ENCODE measurements at regions not wholly inside any gene's neighbourhood (a gene's known extent, or its start where the extent isn't known, plus 50 kb on each side); places are given as distances from the start of the nearest gene placed in this dataset.

GRCh38 chr5:158600679-158601078 is 499.0 kb downstream of the EBF1 start:
- Histone ChIP-seq H4K20me1 (ENCODE audit: insufficient read depth, low read length) (no peaks in the 10 kb centered on the region), H2AFZ (ENCODE audit: low read length) (no peak overlapping the region), H3K9me2 (replicated peaks; ENCODE audit: insufficient read depth, low read length) (no peaks in the 10 kb centered on the region), H3K4me2 (ENCODE audit: low read depth, low read length) (no peak overlapping the region), H3K4me3 (ENCODE audit: low read length) (no peak overlapping the region), H3K36me3 (replicated peaks; ENCODE audit: insufficient read depth, low read length) (no peaks in the 10 kb centered on the region), H3K27ac (ENCODE audit: low read length) (no peak overlapping the region), H3F3A (ENCODE audit: insufficient read depth, low read length) (no peaks in the 10 kb centered on the region), H3K4me1 (ENCODE audit: low read length) (no peaks in the 10 kb centered on the region), H3K9me3 (replicated peaks; ENCODE audit: insufficient read depth, low read length) (no peaks in the 10 kb centered on the region), H3K9ac (ENCODE audit: low read length) (no peak overlapping the region), H3K79me2 (ENCODE audit: low read length) (no peaks in the 10 kb centered on the region), H3K27me3 (replicated peaks; ENCODE audit: insufficient read depth, low read length) (no peaks in the 10 kb centered on the region)
- DNase-seq, result no peak
- no peak for TF ChIP-seq CTCF (IDR thresholded peaks at IDR 0.05; ENCODE audit: low read length)
- TF ChIP-seq EZH2phosphoT487 (IDR thresholded peaks at IDR 0.05; ENCODE audit: low read length), result no peak
- TF ChIP-seq EZH2 (optimal IDR thresholded peaks at IDR 0.05; ENCODE audit: low read depth, low read length), result no peak

- H3K9me2 ChIP-seq (replicated peaks; ENCODE audit: insufficient read depth, low read length), result no peaks in the 10 kb centered on the region
- TF ChIP-seq CTCF (IDR thresholded peaks at IDR 0.05; ENCODE audit: low read length), result no peak
- TF ChIP-seq EZH2phosphoT487 (IDR thresholded peaks at IDR 0.05; ENCODE audit: low read length), result no peak
- TF ChIP-seq EZH2 (optimal IDR thresholded peaks at IDR 0.05; ENCODE audit: low read depth, low read length), result no peak
- no peak overlapping the region for H2AFZ ChIP-seq (ENCODE audit: low read length)
- no peaks in the 10 kb centered on the region for H4K20me1 ChIP-seq (ENCODE audit: insufficient read depth, low read length)
- H3K4me1 ChIP-seq (ENCODE audit: low read length), result no peaks in the 10 kb centered on the region
- H3K79me2 ChIP-seq (ENCODE audit: low read length), result no peaks in the 10 kb centered on the region
- H3K9ac ChIP-seq (ENCODE audit: low read length), result no peak overlapping the region
- no peak overlapping the region for H3K4me2 ChIP-seq (ENCODE audit: low read depth, low read length)
- no peaks in the 10 kb centered on the region for H3K9me3 ChIP-seq (replicated peaks; ENCODE audit: insufficient read depth, low read length)
- no peak overlapping the region for H3K4me3 ChIP-seq (ENCODE audit: low read length)
- no peaks in the 10 kb centered on the region for H3F3A ChIP-seq (ENCODE audit: insufficient read depth, low read length)
- H3K36me3 ChIP-seq (replicated peaks; ENCODE audit: insufficient read depth, low read length), result no peaks in the 10 kb centered on the region
- H3K27ac ChIP-seq (ENCODE audit: low read length), result no peak overlapping the region
- H3K27me3 ChIP-seq (replicated peaks; ENCODE audit: insufficient read depth, low read length), result no peaks in the 10 kb centered on the region
- no peak for DNase-seq
These were observed 500.6 kb downstream of the EBF1 start for GRCh38 chr5:158599157-158599556.

GRCh38 chr5:158594595-158595242 is 505.0 kb downstream of the EBF1 start:
- TF ChIP-seq EZH2phosphoT487 (IDR thresholded peaks at IDR 0.05; ENCODE audit: low read length) (no peak), CTCF (IDR thresholded peaks at IDR 0.05; ENCODE audit: low read length) (no peak), EZH2 (optimal IDR thresholded peaks at IDR 0.05; ENCODE audit: low read depth, low read length) (no peak)
- H3K9me2 ChIP-seq (replicated peaks; ENCODE audit: insufficient read depth, low read length), result no peaks in the 10 kb centered on the region
- H3K4me3 ChIP-seq (ENCODE audit: low read length), result no peak overlapping the region
- H3K79me2 ChIP-seq (ENCODE audit: low read length), result no peaks in the 10 kb centered on the region
- H3K9ac ChIP-seq (ENCODE audit: low read length), result no peak overlapping the region
- H2AFZ ChIP-seq (ENCODE audit: low read length), result no peak overlapping the region
- H3K27ac ChIP-seq (ENCODE audit: low read length), result no peak overlapping the region
- no peaks in the 10 kb centered on the region for H3K36me3 ChIP-seq (replicated peaks; ENCODE audit: insufficient read depth, low read length)
- no peaks in the 10 kb centered on the region for H3F3A ChIP-seq (ENCODE audit: insufficient read depth, low read length)
- no peaks in the 10 kb centered on the region for H3K9me3 ChIP-seq (replicated peaks; ENCODE audit: insufficient read depth, low read length)
- no peak for DNase-seq
- H3K4me1 ChIP-seq (ENCODE audit: low read length), result peaks cover 11% of the 10 kb centered on the region
- no peaks in the 10 kb centered on the region for H4K20me1 ChIP-seq (ENCODE audit: insufficient read depth, low read length)
- no peak overlapping the region for H3K4me2 ChIP-seq (ENCODE audit: low read depth, low read length)
- H3K27me3 ChIP-seq (replicated peaks; ENCODE audit: insufficient read depth, low read length), result no peaks in the 10 kb centered on the region

All from MM.1S (cell line).